ENCODE measurements at regions not wholly inside any gene's neighbourhood (a gene's known extent, or its start where the extent isn't known, plus 50 kb on each side); places are given as distances from the start of the nearest gene placed in this dataset.

- ChIA-PET CTCF (interaction anchor here (0.6 to 0.7 kb wide), 2 partner anchors 170 to 360 kb away, joined by 3 read pairs; no protein-coding TSS in a partner anchor), POLR2A (no interaction called here)
- H3K4me1 ChIP-seq (ENCODE audit: control insufficient read depth, insufficient read depth, low read length) = peaks cover 8% of the 10 kb centered on the region
- no peak for TF ChIP-seq ZNF544 (tag by site-specific recombination; IDR thresholded peaks at IDR 0.05)
- TF ChIP-seq ZNF24 (tag by site-specific recombination; IDR thresholded peaks at IDR 0.05) = no peak
- TF ChIP-seq, protein P1, sequence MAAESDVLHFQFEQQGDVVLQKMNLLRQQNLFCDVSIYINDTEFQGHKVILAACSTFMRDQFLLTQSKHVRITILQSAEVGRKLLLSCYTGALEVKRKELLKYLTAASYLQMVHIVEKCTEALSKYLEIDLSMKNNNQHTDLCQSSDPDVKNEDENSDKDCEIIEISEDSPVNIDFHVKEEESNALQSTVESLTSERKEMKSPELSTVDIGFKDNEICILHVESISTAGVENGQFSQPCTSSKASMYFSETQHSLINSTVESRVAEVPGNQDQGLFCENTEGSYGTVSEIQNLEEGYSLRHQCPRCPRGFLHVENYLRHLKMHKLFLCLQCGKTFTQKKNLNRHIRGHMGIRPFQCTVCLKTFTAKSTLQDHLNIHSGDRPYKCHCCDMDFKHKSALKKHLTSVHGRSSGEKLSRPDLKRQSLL (tag by site-specific recombination; IDR thresholded peaks at IDR 0.05) = no peak
- TF ChIP-seq, protein P2, sequence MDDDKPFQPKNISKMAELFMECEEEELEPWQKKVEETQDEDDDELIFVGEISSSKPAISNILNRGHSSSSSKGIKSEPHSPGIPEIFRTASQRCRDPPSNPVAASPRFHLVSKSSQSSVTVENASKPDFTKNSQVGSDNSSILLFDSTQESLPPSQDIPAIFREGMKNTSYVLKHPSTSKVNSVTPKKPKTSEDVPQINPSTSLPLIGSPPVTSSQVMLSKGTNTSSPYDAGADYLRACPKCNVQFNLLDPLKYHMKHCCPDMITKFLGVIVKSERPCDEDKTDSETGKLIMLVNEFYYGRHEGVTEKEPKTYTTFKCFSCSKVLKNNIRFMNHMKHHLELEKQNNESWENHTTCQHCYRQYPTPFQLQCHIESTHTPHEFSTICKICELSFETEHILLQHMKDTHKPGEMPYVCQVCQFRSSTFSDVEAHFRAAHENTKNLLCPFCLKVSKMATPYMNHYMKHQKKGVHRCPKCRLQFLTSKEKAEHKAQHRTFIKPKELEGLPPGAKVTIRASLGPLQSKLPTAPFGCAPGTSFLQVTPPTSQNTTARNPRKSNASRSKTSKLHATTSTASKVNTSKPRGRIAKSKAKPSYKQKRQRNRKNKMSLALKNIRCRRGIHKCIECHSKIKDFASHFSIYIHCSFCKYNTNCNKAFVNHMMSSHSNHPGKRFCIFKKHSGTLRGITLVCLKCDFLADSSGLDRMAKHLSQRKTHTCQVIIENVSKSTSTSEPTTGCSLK (tag by site-specific recombination; IDR thresholded peaks at IDR 0.05) = no peak
- no peak for TF ChIP-seq ZNF624 (tag by site-specific recombination; IDR thresholded peaks at IDR 0.05)
- H3K4me3 ChIP-seq (ENCODE audit: low read depth, low read length) = no peak overlapping the region
- H3K27ac ChIP-seq (ENCODE audit: extremely low read depth, low read depth, low read length) = no peak overlapping the region
- no peaks in the 10 kb centered on the region for H3K36me3 ChIP-seq (ENCODE audit: control insufficient read depth in 2 of 2, insufficient read depth in 1 of 2, low read length in 2 of 2)
- no peaks in the 10 kb centered on the region for H3K9me3 ChIP-seq (ENCODE audit: control insufficient read depth, insufficient read depth, low read depth, low read length)
Measured at GRCh38 chr21:15139898-15140297, 75.1 kb upstream of the NRIP1 start.

- H3K36me3 ChIP-seq (ENCODE audit: control insufficient read depth in 2 of 2, insufficient read depth in 1 of 2, low read length in 2 of 2) = no peaks in the 10 kb centered on the region
- no peaks in the 10 kb centered on the region for H3K9me3 ChIP-seq (ENCODE audit: control insufficient read depth, insufficient read depth, low read depth, low read length)
- TF ChIP-seq ZNF121 (tag by site-specific recombination; IDR thresholded peaks at IDR 0.05) = no peak
- no peak for TF ChIP-seq ZBTB17 (tag by site-specific recombination; IDR thresholded peaks at IDR 0.05)
- TF ChIP-seq, protein P3, sequence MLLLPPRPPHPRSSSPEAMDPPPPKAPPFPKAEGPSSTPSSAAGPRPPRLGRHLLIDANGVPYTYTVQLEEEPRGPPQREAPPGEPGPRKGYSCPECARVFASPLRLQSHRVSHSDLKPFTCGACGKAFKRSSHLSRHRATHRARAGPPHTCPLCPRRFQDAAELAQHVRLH (tag by site-specific recombination; IDR thresholded peaks at IDR 0.05) = no peak
- TF ChIP-seq REPIN1 (tag by site-specific recombination; IDR thresholded peaks at IDR 0.05; ENCODE audit: low read depth) = no peak
- TF ChIP-seq, protein P1 (tag by site-specific recombination; IDR thresholded peaks at IDR 0.05) = no peak
- no peak for TF ChIP-seq ZNF549 (tag by site-specific recombination; IDR thresholded peaks at IDR 0.05)
- TF ChIP-seq ZNF624 (tag by site-specific recombination; IDR thresholded peaks at IDR 0.05) = no peak
- TF ChIP-seq ZNF223 (tag by site-specific recombination; IDR thresholded peaks at IDR 0.05) = no peak
- TF ChIP-seq TCF7L2 (IDR thresholded peaks at IDR 0.05; ENCODE audit: borderline replicate concordance, low read depth, low read length) = no peak
- TF ChIP-seq, protein P4, sequence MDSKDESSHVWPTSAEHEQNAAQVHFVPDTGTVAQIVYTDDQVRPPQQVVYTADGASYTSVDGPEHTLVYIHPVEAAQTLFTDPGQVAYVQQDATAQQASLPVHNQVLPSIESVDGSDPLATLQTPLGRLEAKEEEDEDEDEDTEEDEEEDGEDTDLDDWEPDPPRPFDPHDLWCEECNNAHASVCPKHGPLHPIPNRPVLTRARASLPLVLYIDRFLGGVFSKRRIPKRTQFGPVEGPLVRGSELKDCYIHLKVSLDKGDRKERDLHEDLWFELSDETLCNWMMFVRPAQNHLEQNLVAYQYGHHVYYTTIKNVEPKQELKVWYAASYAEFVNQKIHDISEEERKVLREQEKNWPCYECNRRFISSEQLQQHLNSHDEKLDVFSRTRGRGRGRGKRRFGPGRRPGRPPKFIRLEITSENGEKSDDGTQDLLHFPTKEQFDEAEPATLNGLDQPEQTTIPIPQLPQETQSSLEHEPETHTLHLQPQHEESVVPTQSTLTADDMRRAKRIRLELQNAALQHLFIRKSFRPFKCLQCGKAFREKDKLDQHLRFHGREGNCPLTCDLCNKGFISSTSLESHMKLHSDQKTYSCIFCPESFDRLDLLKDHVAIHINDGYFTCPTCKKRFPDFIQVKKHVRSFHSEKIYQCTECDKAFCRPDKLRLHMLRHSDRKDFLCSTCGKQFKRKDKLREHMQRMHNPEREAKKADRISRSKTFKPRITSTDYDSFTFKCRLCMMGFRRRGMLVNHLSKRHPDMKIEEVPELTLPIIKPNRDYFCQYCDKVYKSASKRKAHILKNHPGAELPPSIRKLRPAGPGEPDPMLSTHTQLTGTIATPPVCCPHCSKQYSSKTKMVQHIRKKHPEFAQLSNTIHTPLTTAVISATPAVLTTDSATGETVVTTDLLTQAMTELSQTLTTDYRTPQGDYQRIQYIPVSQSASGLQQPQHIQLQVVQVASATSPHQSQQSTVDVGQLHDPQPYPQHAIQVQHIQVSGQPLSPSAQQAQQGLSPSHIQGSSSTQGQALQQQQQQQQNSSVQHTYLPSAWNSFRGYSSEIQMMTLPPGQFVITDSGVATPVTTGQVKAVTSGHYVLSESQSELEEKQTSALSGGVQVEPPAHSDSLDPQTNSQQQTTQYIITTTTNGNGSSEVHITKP (tag by site-specific recombination; IDR thresholded peaks at IDR 0.05) = peak; percentile 46; the same call in 1 of the 2 replicates
- TF ChIP-seq ZXDB (tag by site-specific recombination; IDR thresholded peaks at IDR 0.05) = no peak
- TF ChIP-seq ZNF26 (tag by site-specific recombination; IDR thresholded peaks at IDR 0.05) = no peak
- TF ChIP-seq TRIM28 (IDR thresholded peaks at IDR 0.05; ENCODE audit: borderline replicate concordance, low read length) = peak; percentile 35; the same call in 1 of the 2 replicates
- H3K27ac ChIP-seq (ENCODE audit: extremely low read depth, low read depth, low read length) = no peak overlapping the region
- H3K4me3 ChIP-seq (ENCODE audit: low read depth, low read length) = no peak overlapping the region
- POLR2A ChIA-PET = no interaction called here
- CTCF ChIA-PET = interaction anchor here (0.6 kb wide), 1 partner anchor 170 kb away, joined by 3 read pairs; no protein-coding TSS in a partner anchor
- peaks cover 8% of the 10 kb centered on the region for H3K4me1 ChIP-seq (ENCODE audit: control insufficient read depth, insufficient read depth, low read length)
Measured at GRCh38 chr21:15140321-15141019, 75.7 kb upstream of the NRIP1 start.

Data from HEK293 (cell line).